ENCODE measurements at regions not wholly inside any gene's neighbourhood (a gene's known extent, or its start where the extent isn't known, plus 50 kb on each side); places are given as distances from the start of the nearest gene placed in this dataset.

DNA sequence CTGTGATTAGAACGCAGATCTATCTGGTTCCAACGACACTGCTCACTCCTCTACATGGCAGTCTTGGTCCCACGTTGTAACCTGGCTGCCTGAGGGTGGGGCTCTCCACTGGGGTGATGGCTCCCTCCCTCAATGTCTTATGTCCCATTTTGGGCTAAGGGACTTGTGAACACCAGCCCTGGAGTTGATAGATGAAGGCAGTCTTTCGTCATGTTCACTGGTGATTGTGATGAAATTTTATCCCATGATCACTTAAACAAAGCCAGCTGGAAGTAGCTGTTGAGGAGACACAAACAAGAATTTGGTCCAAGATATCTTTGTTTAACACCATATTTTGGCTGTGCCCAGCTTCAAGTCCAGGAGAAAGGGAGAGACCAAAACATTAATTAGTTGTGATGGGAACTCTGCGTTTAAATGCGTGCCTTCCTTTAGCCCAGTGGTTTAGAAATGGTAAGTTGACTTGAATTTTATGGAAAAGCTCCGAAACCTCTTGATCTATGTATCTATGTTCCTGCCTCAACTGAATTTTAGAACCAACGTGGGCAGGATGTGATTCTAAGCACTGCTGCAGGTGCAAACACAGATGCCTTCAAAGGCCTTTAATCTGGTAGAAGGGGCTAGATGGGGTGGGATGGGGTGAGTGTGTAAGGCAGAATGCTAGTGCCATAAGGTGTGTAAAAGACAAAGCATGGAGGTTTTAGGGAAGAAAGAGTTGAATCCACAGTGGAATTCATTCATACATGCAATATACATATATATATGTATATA, 186.8 kb upstream of the IRX3 start:
- DNase-seq = no peak

DNA sequence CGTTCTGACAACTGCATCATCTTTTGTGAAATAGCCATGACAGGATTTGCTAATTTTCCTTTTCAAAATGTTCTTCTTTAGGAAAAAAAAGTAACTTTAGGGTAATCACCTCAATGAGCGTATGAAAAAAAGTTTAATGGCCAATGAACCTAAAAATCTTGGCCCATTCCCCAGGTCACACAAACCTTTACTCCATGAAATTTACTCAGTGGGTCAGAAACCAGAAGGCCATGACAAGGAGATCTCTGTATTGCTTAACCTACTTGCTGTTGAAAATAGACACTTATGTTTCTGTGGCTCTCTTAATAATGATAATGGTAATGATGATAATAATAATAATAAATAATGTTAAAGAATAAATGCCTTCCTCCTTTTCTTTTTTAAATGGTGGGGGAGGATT, 180.8 kb upstream of the IRX3 start:
- DNase-seq = no peak

DNA sequence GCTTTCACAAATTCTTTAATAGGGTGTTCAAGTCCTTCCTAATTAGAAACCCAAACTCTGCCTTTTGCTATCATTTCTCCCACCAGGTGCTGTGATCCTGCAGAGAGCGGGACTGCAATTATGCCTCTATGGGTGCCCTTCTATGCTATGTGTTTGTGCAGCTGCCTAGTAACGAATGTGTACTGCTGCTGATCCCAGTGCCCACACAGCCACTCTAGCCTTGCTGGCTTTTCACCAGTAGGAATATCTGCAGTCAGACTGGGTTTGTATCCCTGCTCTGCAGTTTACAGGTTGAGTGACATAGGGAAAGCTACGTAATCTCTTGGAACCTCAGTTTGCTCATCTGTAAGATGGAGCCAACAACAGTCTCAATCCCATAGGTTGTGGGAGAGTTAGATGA, 179.6 kb upstream of the IRX3 start:
- no peak for DNase-seq

DNA sequence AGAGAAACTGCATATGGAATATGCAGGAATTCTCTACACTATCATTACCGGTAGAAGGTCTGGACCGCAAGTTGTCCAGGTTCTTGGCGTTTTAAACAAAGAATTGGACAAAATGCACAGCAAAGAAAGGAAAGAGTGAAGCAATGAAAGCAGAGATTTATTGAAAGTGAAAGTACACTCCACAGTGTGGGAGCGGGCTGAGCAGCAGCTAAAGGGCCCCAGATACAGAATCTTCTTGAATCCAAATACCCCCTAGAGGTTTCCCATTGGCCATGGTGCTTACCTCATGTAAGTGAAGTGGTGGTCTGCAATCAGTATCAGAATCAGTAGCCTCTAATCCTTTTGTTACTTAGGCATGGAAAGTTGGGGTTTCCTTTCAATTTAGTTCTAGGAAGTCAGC, 178.5 kb upstream of the IRX3 start:
- DNase-seq = no peak

DNA sequence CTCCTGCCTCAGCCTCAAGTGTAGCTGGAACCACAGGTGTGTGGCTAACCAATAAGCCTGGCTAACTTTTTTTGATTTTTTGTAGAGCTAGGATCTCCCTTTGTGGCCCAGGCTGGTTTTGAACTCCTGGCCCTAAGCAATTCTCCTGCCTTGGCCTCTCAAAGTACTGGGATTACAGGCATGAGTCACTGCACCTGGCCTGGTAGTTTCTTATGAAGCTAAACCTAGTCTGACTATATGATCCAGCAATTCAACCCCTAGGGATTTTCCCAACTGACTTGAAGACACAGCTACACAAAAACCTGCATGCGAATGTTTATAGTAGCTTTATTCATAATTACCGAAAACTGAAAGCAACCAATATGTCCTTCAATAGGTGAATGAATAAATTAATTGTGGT, 176.2 kb upstream of the IRX3 start:
- no peak for DNase-seq

DNA sequence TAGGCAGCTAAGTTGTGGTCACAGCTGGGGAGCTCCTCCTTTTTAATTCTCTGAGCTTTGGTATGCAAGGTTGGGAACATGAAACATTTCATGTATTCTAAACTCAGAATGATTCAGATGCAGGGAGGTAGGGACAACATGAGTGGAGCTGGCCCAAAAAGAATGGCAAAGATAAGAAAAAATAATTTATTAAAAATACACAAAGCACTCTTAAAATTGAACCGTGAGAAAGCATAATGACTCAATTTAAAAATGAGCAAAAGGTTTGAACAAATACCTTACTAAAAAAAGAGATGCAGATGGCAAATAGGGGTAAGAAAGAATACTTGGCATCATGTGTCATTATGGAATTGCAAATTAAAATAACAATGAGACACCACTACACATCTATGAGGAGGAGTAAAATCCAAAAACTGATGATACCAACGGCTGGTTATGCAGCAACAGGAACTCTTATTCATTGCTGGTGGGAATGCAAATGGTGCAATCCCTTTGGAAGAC, 175.6 kb upstream of the IRX3 start:
- no peak for DNase-seq

DNA sequence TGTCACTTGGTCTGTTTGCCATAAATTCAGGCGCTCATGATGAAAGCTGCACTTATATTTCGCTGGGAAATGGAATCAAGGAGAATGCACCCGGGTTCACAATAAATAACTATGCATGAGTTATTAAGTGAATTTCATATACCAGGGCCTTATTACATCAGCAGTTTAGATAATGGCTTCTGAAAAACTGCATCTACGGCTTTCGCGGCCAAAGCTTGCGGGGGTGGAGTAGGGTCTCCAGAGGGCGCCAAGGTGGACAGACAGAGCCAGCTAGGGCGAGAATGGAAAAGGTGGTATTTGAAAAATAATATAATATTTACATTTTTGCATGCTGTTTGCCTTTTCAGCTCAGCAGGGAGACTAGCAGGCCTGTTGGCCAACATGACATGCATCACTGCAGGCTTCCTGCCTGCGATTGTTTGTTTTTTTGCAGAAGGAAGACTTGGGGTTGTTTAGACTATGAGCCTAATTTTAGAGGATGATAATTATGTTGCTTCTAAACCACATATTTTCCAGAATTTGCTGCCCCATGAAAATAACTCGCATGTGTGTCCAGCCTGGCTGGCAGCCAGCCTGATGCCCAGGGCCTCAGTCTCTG, 173.8 kb upstream of the IRX3 start:
- DNase-seq = no peak

DNA sequence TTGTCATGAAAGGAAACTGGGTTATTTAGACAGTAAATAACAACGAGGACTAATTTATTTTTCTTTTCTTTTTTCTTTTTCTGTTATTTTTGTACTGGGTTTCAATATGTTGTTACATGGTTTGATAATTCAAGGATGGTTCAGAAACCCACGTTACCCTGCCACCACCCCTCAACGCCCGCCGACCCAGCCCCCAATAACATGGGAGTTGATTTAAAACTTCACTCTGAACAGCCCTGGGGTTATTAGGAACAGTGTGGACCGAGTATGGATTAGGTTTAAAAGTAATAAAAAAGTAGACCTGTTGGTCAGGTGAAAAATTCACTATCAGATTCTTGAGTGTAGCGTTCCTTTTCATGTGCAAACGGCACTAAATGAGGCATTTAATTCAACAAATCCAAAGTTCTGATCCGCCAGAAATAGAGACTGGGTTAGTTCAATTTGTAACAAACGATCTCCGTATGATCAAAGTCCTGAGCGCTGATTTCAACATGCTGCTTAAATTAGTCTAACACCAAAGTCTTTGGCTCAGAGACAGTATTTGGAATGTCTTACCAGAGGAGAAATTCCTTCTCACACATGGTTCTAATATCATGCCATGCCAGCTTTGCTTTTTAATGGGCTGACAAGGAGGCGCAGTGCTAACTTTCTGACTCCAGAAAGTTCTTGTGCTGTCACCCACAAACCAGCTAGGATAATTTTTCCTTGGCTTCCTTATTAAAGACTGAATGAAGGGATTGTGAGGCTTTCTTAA, 173.1 kb upstream of the IRX3 start:
- DNase-seq = no peak

DNA sequence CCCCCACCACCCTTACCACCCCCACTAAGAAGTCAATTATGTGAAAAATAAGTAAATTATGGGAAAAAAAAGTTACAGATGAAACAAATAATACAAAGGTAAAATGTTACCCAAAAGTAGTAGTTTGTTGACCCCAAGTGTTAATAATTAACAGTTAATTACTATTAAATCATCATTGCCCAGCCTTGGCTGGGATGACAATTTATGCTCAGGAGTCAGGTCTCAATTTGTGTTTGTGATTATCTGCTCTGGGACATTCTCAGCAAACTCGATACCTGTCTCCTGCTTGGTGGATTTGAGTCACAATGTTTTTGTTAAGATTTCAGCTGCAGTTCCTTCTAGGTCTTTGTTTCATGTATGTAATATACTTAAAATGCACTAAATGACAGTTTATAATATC, 172.3 kb upstream of the IRX3 start:
- no peak for DNase-seq

DNA sequence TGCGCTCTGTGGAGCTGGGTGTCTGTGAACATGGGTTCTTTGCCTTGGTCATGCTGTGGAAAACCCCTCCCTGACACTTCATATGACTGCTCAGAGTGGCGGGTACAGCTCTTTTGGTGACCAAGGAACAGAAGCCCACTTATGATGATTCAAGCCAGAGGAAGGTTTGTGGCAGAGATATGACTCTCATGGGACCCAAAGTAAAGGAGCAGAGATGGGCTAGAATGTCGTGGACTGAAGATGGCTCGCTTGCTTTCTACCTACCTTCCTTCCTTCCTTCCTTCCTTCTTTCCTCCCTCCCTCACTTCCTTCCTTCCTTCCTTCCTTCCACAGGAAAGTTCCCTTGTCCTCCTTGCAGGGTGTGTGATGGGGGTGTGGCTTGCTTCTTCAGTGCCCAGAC, 169.7 kb upstream of the IRX3 start:
- no peak for DNase-seq

DNA sequence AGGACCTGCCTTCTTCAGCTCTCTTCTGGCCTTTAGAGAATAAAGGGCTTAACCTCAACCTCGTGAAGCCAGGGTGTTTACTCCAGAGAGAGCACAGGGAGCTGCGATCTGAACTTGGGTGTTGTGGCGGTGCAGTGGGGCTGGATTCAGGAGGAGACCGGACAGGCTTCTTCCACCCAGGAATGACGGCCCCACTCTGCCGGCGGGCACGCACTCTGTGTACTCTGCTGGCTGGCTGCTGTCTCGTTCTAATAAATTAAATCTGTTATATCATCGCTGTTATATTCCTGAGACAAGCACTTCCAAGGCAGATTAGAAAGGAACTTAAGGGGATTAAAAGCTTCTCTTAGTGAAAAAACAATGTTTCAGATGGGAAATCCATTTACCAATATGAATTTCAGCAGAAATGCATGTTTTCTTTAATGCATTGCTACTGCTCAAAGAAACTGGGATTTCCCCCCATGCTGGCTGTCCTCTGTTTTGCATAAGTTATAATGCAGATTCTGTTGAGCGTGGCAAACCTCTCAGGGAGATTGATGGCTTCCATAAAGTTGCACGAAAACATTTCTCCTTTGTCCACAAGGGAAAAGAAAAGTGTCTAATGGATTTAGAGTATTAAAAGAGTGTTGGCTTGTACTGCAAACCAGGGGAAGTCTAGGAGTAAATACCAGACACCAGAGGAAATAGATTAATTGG, 168.6 kb upstream of the IRX3 start:
- DNase-seq = no peak

DNA sequence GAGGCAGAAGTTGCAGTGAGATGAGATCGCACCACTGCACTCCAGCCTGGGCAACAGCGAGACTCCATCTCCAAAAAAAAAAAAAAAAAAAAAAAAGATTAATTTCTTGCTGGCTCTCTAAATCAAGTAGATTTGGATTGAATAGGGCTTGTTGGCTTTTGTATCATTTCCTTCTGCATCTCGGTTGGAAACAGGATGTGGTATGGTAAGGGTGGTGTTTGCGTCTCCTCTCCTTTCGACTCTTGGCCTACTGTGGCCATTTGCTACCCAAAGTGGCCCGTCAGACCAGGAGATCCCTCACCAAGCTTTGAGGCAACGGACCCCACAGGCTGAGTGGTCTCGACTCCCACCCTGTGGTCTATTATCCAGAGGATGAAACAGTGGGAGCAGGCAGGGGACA, 168.0 kb upstream of the IRX3 start:
- DNase-seq = no peak

DNA sequence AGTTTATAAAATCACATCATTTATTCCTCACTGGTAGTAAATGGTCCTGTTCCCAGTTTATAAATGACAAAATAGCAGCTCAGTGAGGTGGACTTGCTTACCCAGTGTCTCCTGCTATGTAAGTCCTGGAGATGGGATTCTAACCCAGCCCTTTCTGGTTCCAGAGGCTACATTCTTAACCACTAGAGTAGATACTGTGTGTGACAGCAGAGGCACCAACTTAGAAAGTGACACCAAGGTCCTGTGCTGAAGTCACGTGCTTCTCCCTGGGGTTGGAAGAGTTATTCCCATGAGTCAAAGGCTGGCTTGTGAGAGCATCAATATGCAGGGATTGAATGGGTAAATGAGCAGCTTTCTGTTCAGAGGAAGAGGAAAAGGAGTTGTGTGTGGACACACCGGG, 167.3 kb upstream of the IRX3 start:
- DNase-seq = no peak

DNA sequence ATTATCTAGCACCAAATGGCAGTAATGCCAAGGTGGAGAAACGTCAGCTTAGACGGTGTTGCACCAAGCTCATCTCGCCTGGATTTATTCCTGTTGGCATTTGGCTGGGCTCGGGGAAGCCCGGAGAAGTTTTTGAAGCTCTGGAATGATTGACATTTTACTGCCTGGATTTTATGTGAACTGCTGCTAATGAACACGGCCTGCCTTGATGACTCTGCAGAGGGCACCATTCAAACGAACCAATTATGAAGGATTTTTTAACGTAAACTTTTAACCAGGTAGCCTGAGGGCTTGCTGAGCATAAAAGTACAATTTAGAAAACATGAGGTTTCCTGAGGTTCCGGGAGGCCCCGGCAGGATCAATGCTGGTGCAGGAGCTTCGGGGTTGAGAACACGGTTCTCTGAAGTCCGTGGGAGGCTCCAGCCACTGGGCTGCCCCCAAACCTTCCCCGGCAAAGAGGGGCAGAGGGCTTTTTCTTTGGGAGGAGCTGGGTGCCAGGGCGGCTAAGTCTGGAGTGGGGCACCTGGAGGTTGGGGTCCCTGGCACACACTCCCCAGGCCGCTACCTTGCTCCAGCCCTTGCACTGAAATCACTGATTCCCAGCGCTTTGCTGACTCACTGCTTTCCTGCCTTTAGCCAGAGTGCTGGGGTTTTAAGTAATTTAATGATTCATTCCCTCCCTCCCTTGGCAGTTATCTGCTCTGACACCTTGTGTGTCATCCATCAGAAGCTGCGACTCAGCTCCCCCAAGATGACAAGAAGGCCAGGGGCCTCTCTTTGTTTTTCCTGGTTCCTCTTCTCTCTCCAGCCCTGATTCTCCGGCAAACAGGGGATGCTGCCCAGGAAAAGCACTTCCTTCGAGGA, 161.2 kb upstream of the IRX3 start:
- DNase-seq = no peak

DNA sequence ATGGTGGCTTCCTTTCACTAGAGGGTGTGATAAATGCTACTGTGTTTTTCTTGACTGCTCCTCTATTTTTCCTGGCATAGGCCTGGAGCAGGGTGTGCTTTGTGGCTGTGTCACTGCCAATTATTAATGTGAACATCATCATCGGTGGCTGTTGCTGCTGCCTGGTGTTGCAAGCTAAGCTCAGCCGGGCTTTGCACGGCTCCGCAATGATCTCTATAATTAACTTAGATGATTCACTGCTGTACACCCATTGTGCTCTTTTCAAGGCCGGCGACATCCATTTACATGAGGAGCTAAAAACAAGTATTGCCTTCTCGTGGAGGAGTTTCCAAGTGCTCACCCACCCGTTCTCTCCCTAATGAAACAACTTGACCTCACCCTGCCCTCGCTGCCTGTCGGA, 160.1 kb upstream of the IRX3 start:
- no peak for DNase-seq

DNA sequence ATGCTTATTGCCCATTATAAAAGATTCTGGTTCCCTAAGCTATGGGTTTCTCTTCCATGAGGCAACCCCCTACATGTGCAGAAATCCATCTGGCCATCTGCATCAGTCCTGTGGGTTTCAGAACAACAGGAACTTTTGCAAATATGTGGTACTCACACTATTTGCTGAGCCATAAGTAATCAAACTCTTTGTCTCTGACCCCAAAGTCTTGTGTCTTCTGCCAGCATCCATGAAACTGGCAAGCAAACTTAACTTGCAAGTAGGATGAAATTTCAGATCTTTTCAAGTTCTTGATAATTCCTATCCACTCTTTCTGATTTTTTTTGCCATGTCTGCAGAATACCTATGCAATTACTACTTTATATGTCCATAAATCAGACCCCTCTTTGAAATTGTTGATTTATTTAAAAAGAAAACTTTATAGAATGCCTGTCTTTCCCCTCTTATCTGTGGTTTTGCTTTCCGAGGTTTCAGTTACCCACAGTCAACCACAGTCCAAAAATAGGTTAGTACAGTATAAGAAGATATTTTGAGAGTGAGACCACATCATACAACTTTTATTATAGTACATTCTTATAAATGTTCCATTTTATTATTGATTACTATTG, 158.4 kb upstream of the IRX3 start:
- no peak for DNase-seq

DNA sequence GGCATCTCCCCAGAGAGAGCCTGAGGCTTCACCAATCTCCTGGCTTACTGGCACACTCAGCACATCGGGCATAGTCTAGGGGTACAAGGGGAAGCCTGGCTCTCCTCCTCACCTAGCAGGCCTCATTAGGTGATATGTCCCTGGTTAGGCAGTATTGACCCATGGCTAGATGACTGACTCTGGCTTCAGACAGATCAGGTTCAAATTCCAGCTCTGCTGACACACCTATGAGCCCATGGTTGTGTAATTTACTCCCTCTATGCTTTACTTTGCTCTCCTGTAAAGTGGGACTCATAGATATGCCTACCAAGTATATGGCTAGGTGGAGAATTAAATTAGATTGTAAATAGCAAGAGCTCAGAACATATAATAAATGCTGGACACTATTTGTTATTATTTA, 157.3 kb upstream of the IRX3 start:
- DNase-seq = no peak

DNA sequence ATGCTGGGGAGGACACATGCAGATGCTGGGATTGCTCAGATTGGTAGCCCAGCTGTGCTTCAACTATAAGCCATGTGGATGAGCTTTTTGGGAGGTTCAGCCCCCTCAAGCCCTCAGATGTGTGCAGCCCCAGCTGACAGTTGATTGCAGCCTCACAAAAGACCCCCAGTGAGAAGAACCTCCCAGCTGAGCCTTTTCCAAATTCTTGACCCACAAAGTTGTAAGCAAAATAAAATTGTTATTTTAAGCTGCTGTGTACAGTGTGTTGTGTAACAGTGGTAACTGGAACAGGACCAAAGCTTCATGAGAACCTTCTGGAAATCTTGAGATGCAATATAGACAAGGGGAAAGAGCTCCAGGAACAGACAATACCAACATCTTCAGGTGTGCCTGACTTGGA, 156.8 kb upstream of the IRX3 start:
- DNase-seq = no peak

DNA sequence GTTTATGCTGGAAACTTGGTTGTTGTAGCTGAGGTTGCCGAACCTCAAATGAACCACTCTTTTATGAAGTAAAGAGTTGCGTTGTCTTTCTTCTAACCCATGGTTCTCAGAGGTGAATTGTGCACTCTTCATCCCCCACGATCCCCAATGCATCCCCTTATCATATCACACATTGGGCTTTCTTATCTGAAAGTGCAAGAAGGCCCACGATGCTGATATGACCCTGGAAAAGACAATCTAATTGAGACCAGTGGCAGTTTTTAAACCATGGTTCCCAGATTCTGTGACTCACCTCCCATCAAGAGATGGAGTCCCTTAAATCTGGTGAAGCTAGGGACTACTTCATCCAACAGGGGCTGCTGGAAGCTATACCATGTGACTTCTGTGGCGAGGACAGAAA, 156.3 kb upstream of the IRX3 start:
- DNase-seq = no peak

DNA sequence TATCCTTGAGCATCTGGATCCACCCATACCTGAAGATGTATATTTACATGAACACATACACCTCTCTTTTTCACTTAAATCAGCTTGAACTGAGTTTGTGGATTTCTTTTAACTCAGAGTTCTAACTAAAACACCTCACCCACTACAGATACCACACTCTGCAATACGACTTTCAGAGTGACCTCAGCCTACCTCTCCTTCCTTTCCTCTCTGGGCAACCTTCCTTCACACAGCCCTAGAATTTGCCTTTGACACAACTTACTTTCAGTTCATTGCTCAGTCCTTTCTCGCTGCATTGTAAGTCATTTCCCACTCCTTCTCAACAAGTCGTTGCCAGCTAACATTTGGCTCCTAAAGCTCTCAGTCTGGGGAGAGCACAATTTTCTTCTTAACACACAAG, 151.9 kb upstream of the IRX3 start:
- no peak for DNase-seq

DNA sequence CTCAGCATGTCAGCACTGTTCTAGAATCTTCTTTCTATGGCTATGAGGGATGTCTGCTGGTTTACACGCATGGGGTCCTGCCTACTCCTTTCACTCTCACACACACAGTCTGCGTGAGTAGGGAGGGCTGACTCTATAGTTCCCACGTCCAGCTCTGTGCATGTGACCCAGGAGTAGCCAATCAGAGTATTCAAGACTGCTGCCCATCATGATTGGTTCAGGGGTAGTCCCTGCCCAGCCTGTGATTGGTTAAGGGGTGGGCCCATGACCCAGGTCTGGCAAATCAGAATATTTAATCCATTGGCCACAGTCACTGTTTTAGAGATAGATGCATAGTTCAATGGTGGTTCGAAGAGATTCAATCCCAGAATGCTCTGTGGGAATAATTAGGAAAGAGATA, 151.3 kb upstream of the IRX3 start:
- no peak for DNase-seq

DNA sequence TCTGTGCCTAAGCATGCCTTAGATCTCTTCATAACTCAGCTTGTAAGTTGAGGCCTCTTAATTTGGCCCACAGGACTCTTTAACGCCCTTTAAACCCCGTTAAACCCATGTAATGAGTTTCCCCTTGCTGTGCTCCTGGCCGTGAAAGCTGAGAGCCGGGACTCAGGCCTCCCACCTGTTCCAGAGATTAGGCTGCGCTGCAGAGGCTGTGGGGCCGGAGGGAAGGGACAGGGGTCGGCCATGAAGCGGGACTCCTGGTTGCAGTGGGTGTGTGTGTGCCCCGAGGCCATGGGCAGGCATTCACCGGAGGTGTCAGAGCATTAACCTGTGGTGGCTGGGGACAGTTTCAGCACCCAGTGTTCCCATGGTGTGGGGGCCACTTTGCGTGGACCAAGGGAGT, 150.8 kb upstream of the IRX3 start:
- no peak for DNase-seq

Data from RPMI8226 (cell line).